Adrenal gland (tissue), 5 donors: ENCODE measurements at regions not wholly inside any gene's neighbourhood (a gene's known extent, or its start where the extent isn't known, plus 50 kb on each side); places are given as distances from the start of the nearest gene placed in this dataset.

Experiments
- CTCF ChIP-seq, 6 experiments: fragments of 450-650 bp in 4 of 6; fragments of 200-600 bp in 2 of 6; sonication (generic) in 1 of 6; IDR thresholded peaks; 1 replicate in 5 of 6; 2 replicates in 1 of 6; pipeline versions ENCODE4 v1.5.1 to v1.8.0; 2016 to 2021; ENCODE audit warnings: antibody characterized with exemption in 6 of 6, mild to moderate bottlenecking in 2 of 6, moderate library complexity in 1 of 6
- POLR2A ChIP-seq, 2 donors: fragments of 450-650 bp; IDR thresholded peaks; one replicate each; pipeline ENCODE4 v1.6.1; 2017; ENCODE audit warnings: antibody characterized with exemption in 2 of 2, mild to moderate bottlenecking in 2 of 2, moderate library complexity in 1 of 2
- donor health status: DM: no; HTN: no; CAD: no.

- no peak for TF ChIP-seq POLR2A (IDR thresholded peaks at IDR 0.05)
- TF ChIP-seq CTCF (IDR thresholded peaks at IDR 0.05) = no peak
Observed at GRCh38 chr18:51490417-51490816, 292.9 kb upstream of the MEX3C start.
